Neural crest cell (in vitro differentiated cells): ENCODE measurements at regions not wholly inside any gene's neighbourhood (a gene's known extent, or its start where the extent isn't known, plus 50 kb on each side); places are given as distances from the start of the nearest gene placed in this dataset.
"Not testable (repeated sequence)": the region's sequence is repeated elsewhere in the genome, so short reads cannot be mapped to it uniquely, and the experiment has no call there.

Experiments used
- DNase-seq: peaks from one replicate; pipeline ENCODE4 v3.0.0; 2021; ENCODE audit warnings: low read depth, mixed read lengths, low spot score
- H3K27ac Mint-ChIP-seq: one replicate; pipeline ENCODE4 v1.8.0; 2021; ENCODE audit warnings: mild to moderate bottlenecking, mixed read lengths; ENCODE audit not compliant: unreplicated experiment
- H3K27me3 Mint-ChIP-seq: 2 replicates; pipeline ENCODE4 v1.8.0; 2021; ENCODE audit warnings: low read depth, mild to moderate bottlenecking, mixed read lengths
- H3K36me3 Mint-ChIP-seq: 2 replicates; pipeline ENCODE4 v1.8.0; 2021; ENCODE audit warnings: low read depth, mild to moderate bottlenecking, mixed read lengths
- H3K4me1 Mint-ChIP-seq: 2 replicates; pipeline ENCODE4 v1.8.0; 2021; ENCODE audit warnings: mixed read lengths
- H3K4me3 Mint-ChIP-seq: one replicate; pipeline ENCODE4 v1.8.0; 2021; ENCODE audit warnings: mild to moderate bottlenecking, mixed read lengths
- H3K9me3 Mint-ChIP-seq: 2 replicates; pipeline ENCODE4 v1.8.0; 2021; ENCODE audit warnings: mixed read lengths
- TF ChIP-seq, protein P1 (sequence below): fragments of 200-600 bp; sonication (generic); conservative IDR thresholded peaks from 2 replicates; pipeline ENCODE4 v1.5.0; 2021; ENCODE audit warnings: antibody characterized with exemption, mild to moderate bottlenecking

DNA sequence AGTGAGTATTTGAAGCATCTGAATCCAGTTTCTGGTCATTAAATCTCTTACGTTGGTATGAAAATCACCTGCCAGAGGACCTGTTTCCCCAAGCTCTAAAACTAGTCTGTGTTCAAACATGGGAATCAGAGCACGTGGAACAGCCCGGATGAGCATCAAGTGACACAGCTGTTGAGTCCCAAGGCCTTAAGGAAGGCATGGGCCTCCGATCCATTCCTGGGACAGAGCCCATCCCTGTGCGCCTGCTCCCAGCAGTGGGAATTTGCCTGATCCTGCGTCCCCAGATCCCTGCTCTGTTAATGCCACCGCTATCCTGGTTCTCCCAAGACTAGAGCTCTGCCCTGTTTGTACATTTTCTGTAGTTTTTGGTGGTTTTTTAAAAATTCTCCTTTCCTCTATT lies 68.4 kb upstream of the FBXO28 start:
- Mint-ChIP-seq H3K4me1 (peaks cover 6% of the 10 kb centered on the region), H3K27ac (no peak overlapping the region), H3K36me3 (no peaks in the 10 kb centered on the region), H3K4me3 (no peak overlapping the region), H3K9me3 (peaks cover 5% of the 10 kb centered on the region), H3K27me3 (peaks cover 12% of the 10 kb centered on the region)
- no peak for DNase-seq
- TF ChIP-seq, protein P1, sequence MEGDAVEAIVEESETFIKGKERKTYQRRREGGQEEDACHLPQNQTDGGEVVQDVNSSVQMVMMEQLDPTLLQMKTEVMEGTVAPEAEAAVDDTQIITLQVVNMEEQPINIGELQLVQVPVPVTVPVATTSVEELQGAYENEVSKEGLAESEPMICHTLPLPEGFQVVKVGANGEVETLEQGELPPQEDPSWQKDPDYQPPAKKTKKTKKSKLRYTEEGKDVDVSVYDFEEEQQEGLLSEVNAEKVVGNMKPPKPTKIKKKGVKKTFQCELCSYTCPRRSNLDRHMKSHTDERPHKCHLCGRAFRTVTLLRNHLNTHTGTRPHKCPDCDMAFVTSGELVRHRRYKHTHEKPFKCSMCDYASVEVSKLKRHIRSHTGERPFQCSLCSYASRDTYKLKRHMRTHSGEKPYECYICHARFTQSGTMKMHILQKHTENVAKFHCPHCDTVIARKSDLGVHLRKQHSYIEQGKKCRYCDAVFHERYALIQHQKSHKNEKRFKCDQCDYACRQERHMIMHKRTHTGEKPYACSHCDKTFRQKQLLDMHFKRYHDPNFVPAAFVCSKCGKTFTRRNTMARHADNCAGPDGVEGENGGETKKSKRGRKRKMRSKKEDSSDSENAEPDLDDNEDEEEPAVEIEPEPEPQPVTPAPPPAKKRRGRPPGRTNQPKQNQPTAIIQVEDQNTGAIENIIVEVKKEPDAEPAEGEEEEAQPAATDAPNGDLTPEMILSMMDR = no peak

DNA sequence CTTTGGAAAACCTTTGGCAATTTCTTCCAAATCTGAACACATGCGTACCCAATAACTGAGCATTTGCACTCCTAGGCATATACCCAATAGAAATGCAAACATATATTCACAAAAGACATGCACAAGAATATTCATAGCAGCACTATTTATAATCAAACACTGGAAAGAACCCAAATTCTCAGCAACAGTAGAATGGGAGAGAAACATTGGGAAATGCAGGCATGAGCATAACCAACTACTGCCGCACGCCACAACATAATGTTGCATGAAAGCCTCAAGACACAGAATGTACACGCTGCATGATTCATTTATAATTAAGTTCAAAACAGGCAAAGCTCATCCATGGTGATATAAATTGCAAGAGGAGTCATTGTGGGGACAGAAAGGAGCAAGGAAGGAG lies 69.5 kb upstream of the FBXO28 start:
- Mint-ChIP-seq H3K36me3 (no peaks in the 10 kb centered on the region), H3K4me3 (no peak overlapping the region), H3K27ac (no peak overlapping the region), H3K4me1 (peaks cover 6% of the 10 kb centered on the region), H3K9me3 (peaks cover 5% of the 10 kb centered on the region), H3K27me3 (peaks cover 9% of the 10 kb centered on the region)
- DNase-seq = no peak
- TF ChIP-seq, protein P1 = no peak

DNA sequence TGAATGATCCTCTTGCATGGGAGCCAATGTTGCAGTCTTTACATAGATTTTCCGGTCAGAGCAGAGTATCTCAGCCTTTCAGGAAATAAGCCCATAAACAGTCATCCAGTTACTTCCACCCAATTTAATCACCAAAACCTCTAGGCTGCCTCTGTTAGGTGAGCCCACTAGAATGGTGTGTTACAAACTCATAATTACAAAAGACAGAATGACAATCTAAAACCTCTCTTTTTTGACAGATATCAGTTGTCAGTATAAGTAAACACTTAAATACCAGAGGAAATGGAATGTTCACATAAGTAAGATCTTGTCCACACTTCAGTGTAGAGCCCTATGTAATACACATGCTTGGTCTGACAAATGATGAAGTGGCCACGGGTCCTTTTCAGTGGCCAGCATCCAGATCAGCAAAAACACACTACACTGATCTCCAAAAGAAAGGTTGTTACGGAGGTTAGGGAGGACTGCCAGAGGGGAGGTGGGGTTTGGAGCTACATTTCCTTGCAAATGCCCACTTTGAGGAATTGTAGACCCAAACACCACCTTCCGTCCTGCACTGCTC lies 71.3 kb upstream of the FBXO28 start:
- no peak for DNase-seq

DNA sequence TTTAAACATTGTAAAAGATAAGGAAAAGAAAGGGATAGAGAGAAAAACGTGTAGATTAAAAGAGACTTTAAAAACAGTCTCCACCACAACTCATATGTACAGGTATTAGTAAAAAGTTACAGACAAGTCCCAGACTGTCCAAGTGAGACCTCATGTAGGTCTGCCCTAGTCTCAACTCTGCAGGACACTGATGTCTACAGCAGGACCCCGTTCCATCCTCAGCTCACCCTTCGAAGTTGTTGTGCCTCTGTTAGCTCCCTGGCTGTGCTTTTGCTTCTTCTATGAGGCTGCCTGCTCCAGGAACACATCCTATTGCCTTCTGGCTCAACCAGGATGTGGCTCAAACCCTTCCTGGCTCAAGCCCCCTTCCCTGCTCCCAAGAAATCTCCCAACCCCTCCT lies 72.9 kb upstream of the FBXO28 start:
- H3K4me1 Mint-ChIP-seq = peaks cover 6% of the 10 kb centered on the region
- H3K9me3 Mint-ChIP-seq = no peaks in the 10 kb centered on the region
- H3K36me3 Mint-ChIP-seq = no peaks in the 10 kb centered on the region
- no peak for DNase-seq
- no peak overlapping the region for H3K27ac Mint-ChIP-seq
- peaks cover 9% of the 10 kb centered on the region for H3K27me3 Mint-ChIP-seq
- no peak overlapping the region for H3K4me3 Mint-ChIP-seq
- TF ChIP-seq, protein P1 = no peak

More for the DNA sequence above, 71.3 kb upstream of the FBXO28 start:
- Mint-ChIP-seq H3K27ac (no peak overlapping the region), H3K27me3 (peaks cover 9% of the 10 kb centered on the region), H3K4me1 (peaks cover 6% of the 10 kb centered on the region), H3K36me3 (no peaks in the 10 kb centered on the region), H3K4me3 (no peak overlapping the region), H3K9me3 (no peaks in the 10 kb centered on the region)
- TF ChIP-seq, protein P1 = no peak

DNA sequence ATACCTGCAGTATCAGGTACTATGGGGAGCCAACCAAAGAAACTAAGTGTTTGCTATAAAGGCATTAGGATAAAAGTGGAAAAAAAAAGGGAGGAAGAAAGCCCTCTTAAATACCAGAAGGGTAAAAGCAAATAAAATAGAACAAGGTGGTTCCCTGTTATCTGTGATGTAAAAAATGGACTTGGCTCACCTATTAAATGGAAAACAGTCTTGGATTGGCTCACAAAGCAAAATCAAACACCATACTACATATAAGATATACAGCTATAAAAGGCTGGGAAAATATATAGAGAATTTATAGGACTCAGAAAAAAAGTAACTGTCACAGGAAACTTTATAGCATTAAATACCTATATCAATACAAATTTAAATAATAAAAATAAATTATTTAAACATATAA lies 73.5 kb upstream of the FBXO28 start:
- not testable (repeated sequence) for DNase-seq, H3K4me1 Mint-ChIP-seq, H3K36me3 Mint-ChIP-seq, H3K9me3 Mint-ChIP-seq, H3K4me3 Mint-ChIP-seq, H3K27me3 Mint-ChIP-seq, H3K27ac Mint-ChIP-seq

DNA sequence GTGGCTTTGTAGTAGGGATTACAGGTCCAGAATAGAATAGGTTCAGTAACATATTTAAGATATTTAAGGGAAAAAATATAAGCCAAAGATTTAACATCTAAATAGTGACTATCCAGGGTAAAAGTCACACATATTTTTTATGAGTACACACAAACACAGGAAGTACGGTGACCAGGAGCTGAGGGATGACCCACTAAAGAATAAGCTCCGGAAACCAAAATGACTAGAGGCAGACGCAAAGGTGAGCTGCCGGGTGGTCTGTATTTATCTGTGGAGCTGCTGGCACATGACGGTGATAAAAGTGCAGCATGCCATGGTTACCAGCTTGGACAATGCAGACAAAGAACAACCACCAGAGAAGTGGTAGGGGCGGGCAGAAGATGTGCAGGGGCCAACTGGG lies 73.9 kb upstream of the FBXO28 start:
- H3K4me1 Mint-ChIP-seq, H3K27ac Mint-ChIP-seq, H3K4me3 Mint-ChIP-seq: not testable (repeated sequence)

DNA sequence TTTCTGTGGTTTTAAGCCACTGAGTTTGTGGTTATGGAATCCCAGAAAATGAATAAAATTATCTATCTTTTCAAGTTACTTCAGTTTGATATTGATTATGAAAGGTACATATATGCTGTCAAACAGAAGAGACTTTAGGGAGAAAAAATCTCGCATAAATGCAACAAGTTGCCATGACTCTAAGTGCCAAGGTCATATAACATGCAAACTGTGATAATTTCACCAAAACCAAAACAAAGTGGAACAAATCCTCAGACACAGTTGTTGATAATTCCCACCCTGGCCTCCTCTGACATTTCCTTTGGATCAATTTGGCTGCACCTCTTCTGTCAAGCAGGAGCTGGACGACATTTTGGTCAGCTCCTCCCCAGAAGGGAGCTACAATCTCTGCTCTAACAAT lies 75.1 kb upstream of the FBXO28 start:
- not testable (repeated sequence) for DNase-seq, H3K36me3 Mint-ChIP-seq, H3K4me1 Mint-ChIP-seq, H3K27me3 Mint-ChIP-seq, H3K27ac Mint-ChIP-seq, H3K9me3 Mint-ChIP-seq, H3K4me3 Mint-ChIP-seq

More for the DNA sequence above, 73.9 kb upstream of the FBXO28 start:
- DNase-seq, H3K36me3 Mint-ChIP-seq, H3K9me3 Mint-ChIP-seq, H3K27me3 Mint-ChIP-seq: not testable (repeated sequence)

DNA sequence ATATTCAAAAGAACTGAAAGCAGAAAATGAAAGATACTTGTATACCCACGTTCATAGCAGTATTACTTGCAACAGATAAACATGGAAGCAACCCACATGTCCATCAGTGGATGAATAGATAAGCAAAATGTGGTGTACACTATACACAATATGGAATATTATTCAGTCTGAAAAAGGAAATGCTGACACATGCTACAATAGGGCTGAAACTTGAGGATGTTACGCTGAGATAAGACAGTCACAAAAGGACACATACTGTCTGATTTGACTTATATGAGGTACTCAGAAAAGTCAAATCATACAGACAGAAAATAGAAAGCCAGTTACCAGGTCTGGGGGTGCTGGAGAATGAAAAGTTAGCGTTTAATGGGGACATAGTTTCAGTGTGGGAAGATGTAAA lies 76.5 kb upstream of the FBXO28 start:
- H3K4me3 Mint-ChIP-seq, DNase-seq, H3K27me3 Mint-ChIP-seq, H3K4me1 Mint-ChIP-seq, H3K9me3 Mint-ChIP-seq, H3K36me3 Mint-ChIP-seq, H3K27ac Mint-ChIP-seq: not testable (repeated sequence)

DNA sequence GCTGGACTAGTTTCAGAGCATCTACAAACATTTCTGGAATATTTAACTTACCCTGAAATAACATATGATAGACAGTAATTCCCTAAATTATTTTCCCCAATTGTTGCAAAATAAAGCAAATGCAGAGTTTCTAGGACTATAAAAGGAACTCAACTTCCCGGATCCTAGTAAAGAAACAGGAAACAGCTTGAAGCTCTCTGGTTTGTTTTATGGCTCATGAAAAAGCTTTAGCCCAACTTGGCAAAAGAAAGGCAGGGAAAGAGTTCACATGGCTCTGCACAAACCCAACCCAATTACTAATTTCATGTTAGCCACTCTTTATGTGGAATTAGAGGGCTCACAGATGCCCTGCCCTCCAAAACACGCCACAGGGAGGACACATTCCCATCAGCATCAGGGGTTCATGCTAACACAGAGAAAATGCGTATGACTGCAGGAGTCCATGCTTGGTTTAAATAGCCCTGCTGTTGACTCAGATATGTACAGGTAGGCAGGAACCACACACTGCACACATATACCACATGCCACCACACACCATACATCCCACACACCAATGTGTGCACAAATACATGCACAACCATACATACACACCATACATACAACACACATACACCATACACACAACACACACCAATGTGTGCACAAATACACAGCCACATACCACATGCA lies 81.2 kb upstream of the FBXO28 start:
- not testable (repeated sequence) for H3K27ac Mint-ChIP-seq, H3K9me3 Mint-ChIP-seq, H3K4me1 Mint-ChIP-seq, DNase-seq, H3K27me3 Mint-ChIP-seq, H3K36me3 Mint-ChIP-seq, H3K4me3 Mint-ChIP-seq

DNA sequence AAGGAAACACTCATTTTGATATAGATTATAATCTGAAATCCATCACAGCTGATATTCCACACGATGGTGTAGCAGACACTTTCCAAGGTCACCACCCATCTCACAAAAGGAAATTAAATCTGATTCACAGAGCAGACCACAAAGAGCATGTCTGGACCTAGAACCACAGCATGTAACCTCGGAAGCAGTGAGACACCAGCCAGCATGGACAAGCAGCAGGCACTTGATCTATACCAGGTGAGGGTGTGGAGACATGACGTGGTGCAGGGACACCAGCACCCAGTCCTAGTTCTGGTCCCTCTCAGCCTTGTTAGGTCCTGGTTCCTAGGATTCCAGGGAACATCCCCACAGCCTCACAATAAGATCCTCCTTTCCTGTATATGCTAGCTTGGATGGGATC lies 81.9 kb upstream of the FBXO28 start:
- not testable (repeated sequence) for H3K4me1 Mint-ChIP-seq, H3K36me3 Mint-ChIP-seq, H3K27me3 Mint-ChIP-seq, H3K9me3 Mint-ChIP-seq, H3K27ac Mint-ChIP-seq, DNase-seq, H3K4me3 Mint-ChIP-seq
